Endothelial cell of umbilical vein (primary cell): ENCODE measurements at regions not wholly inside any gene's neighbourhood (a gene's known extent, or its start where the extent isn't known, plus 50 kb on each side); places are given as distances from the start of the nearest gene placed in this dataset.

Experiments used
- EZH2 ChIP-seq: IDR thresholded peaks from 2 replicates; pipeline ENCODE4 v1.6.1; 2012; ENCODE audit warnings: borderline replicate concordance, low read depth, mild to moderate bottlenecking, moderate library complexity, low read length, inconsistent platforms; ENCODE audit not compliant: severe bottlenecking
- FOS ChIP-seq: IDR thresholded peaks from 2 replicates; pipeline ENCODE4 v1.6.1; 2011; ENCODE audit warnings: mild to moderate bottlenecking, low read length, moderate library complexity, borderline replicate concordance; ENCODE audit not compliant: insufficient read depth
- POLR2A ChIP-seq: IDR thresholded peaks from 2 replicates; pipeline ENCODE4 v1.6.1; 2012; ENCODE audit warnings: low read depth, mild to moderate bottlenecking, control low read depth, low read length
- POLR2AphosphoS5 ChIP-seq: IDR thresholded peaks from 2 replicates; pipeline ENCODE4 v1.6.1; 2012; ENCODE audit warnings: low read depth, mild to moderate bottlenecking, control low read depth, low read length, moderate library complexity; ENCODE audit not compliant: insufficient read depth
- TF ChIP-seq, protein P1 (sequence below), 2 donors: IDR thresholded peaks; 1 replicate in 1 of 2; 2 replicates in 1 of 2; pipeline ENCODE4 v1.5.1; 2011; ENCODE audit warnings: low read length in 2 of 2, mild to moderate bottlenecking in 2 of 2, moderate library complexity in 2 of 2, control low read depth in 1 of 2, inconsistent platforms in 1 of 2, low read depth in 1 of 2; ENCODE audit not compliant: insufficient read depth in 1 of 2; ENCODE audit errors: extremely low read depth in 1 of 2
- TF ChIP-seq, protein P2 (sequence below): IDR thresholded peaks from 2 replicates; pipeline ENCODE4 v1.6.1; 2011; ENCODE audit not compliant: insufficient read depth, insufficient read length

DNA sequence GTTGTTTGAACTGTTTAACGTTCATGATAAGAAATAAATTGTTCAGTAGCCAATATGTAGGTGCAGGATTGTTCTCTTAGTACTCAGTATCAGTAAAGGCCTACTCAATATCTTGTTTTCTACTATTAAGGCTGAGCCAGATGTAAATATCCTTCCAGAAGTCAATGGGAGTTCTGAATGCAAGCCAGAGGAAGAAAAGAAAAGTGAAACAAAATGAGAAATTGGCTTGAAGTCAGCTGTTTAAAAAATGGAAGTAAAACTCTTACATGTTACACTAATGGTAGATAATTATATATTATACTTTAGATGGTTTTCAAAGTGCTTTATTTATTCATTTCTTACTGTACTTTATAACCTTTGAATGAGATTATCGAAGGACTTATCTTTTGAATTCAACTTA, 1417.9 kb downstream of the ADGRL3 start:
- TF ChIP-seq, protein P1, sequence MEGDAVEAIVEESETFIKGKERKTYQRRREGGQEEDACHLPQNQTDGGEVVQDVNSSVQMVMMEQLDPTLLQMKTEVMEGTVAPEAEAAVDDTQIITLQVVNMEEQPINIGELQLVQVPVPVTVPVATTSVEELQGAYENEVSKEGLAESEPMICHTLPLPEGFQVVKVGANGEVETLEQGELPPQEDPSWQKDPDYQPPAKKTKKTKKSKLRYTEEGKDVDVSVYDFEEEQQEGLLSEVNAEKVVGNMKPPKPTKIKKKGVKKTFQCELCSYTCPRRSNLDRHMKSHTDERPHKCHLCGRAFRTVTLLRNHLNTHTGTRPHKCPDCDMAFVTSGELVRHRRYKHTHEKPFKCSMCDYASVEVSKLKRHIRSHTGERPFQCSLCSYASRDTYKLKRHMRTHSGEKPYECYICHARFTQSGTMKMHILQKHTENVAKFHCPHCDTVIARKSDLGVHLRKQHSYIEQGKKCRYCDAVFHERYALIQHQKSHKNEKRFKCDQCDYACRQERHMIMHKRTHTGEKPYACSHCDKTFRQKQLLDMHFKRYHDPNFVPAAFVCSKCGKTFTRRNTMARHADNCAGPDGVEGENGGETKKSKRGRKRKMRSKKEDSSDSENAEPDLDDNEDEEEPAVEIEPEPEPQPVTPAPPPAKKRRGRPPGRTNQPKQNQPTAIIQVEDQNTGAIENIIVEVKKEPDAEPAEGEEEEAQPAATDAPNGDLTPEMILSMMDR (IDR thresholded peaks at IDR 0.05; ENCODE audit: extremely low read depth in 1 of 2, insufficient read depth in 1 of 2, low read depth in 1 of 2, low read length in 2 of 2): no peak
- TF ChIP-seq POLR2A (no peak), POLR2AphosphoS5 (no peak), EZH2 (no peak), FOS (no peak)
- TF ChIP-seq, protein P2, sequence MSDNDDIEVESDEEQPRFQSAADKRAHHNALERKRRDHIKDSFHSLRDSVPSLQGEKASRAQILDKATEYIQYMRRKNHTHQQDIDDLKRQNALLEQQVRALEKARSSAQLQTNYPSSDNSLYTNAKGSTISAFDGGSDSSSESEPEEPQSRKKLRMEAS: no peak
